IPS-11a (cell line): ENCODE measurements at regions not wholly inside any gene's neighbourhood (a gene's known extent, or its start where the extent isn't known, plus 50 kb on each side); places are given as distances from the start of the nearest gene placed in this dataset.
"Not testable (repeated sequence)": the region's sequence is repeated elsewhere in the genome, so short reads cannot be mapped to it uniquely, and the experiment has no call there.

Experiments used
- H3K4me3 ChIP-seq: one replicate; pipeline ENCODE4 v1.5.1; 2013; ENCODE audit warnings: low read depth, low read length, control low read depth

GRCh38 chr9:29043072-29043471 is 1469.8 kb upstream of the C9orf72 start:
- no peak overlapping the region for H3K4me3 ChIP-seq

GRCh38 chr9:29044959-29045358 is 1471.7 kb upstream of the C9orf72 start:
- no peak overlapping the region for H3K4me3 ChIP-seq

GRCh38 chr9:29060041-29060440 is 1486.8 kb upstream of the C9orf72 start:
- H3K4me3 ChIP-seq: no peak overlapping the region

- H3K4me3 ChIP-seq: no peak overlapping the region
These were observed 1489.2 kb upstream of the C9orf72 start for GRCh38 chr9:29062446-29062845.

- H3K4me3 ChIP-seq: no peak overlapping the region
These were observed 1489.8 kb upstream of the C9orf72 start for GRCh38 chr9:29063031-29063430.

- H3K4me3 ChIP-seq: no peak overlapping the region
These were observed 1492.9 kb upstream of the C9orf72 start for GRCh38 chr9:29066141-29066640.

GRCh38 chr9:29068461-29068860 is 1495.2 kb upstream of the C9orf72 start:
- no peak overlapping the region for H3K4me3 ChIP-seq

GRCh38 chr9:29069376-29069775 is 1496.1 kb upstream of the C9orf72 start:
- no peak overlapping the region for H3K4me3 ChIP-seq

GRCh38 chr9:29078063-29078666 is 1504.9 kb upstream of the C9orf72 start:
- no peak overlapping the region for H3K4me3 ChIP-seq

GRCh38 chr9:29100762-29101161 is 1527.5 kb upstream of the C9orf72 start:
- no peak overlapping the region for H3K4me3 ChIP-seq

- not testable (repeated sequence) for H3K4me3 ChIP-seq
These were observed 1530.9 kb upstream of the C9orf72 start for GRCh38 chr9:29104166-29104565.

GRCh38 chr9:29118555-29118954 is 1545.3 kb upstream of the C9orf72 start:
- no peak overlapping the region for H3K4me3 ChIP-seq

GRCh38 chr9:29126783-29127182 is 1553.5 kb upstream of the C9orf72 start:
- no peak overlapping the region for H3K4me3 ChIP-seq

GRCh38 chr9:29129763-29130162 is 1556.5 kb upstream of the C9orf72 start:
- no peak overlapping the region for H3K4me3 ChIP-seq

- H3K4me3 ChIP-seq: no peak overlapping the region
These were observed 1571.2 kb upstream of the C9orf72 start for GRCh38 chr9:29144476-29144875.

GRCh38 chr9:29150606-29151005 is 1577.3 kb upstream of the C9orf72 start:
- no peak overlapping the region for H3K4me3 ChIP-seq

- H3K4me3 ChIP-seq: no peak overlapping the region
These were observed 1587.6 kb upstream of the C9orf72 start for GRCh38 chr9:29160763-29161353.

- no peak overlapping the region for H3K4me3 ChIP-seq
These were observed 1600.9 kb upstream of the C9orf72 start for GRCh38 chr9:29174136-29174535.

GRCh38 chr9:29176231-29176630 is 1603.0 kb upstream of the C9orf72 start:
- H3K4me3 ChIP-seq: no peak overlapping the region

- H3K4me3 ChIP-seq: no peak overlapping the region
These were observed 1603.5 kb upstream of the C9orf72 start for GRCh38 chr9:29176786-29177185.

- no peak overlapping the region for H3K4me3 ChIP-seq
These were observed 1610.7 kb upstream of the C9orf72 start for GRCh38 chr9:29183971-29184370.

- H3K4me3 ChIP-seq: not testable (repeated sequence)
These were observed 1615.5 kb upstream of the C9orf72 start for GRCh38 chr9:29188771-29189170.

GRCh38 chr9:29189221-29189620 is 1615.9 kb upstream of the C9orf72 start:
- not testable (repeated sequence) for H3K4me3 ChIP-seq
